HCT116 (cell line): ENCODE measurements at regions not wholly inside any gene's neighbourhood (a gene's known extent, or its start where the extent isn't known, plus 50 kb on each side); places are given as distances from the start of the nearest gene placed in this dataset.

Experiments
- ATAC-seq: fragments of 200-7000 bp; cut with Tn5 transposase; 2 replicates; pipeline ENCODE4 v1.9.1; 2020; ENCODE audit warnings: mild to moderate bottlenecking, moderate library complexity
- BruUV-seq: library from RNA; stranded (reverse); fragments of 400-500 nt; replicated peaks from 2 replicates; lab custom pipeline; 2021; lab: Mats Ljungman, UMichigan
- CTCF ChIA-PET: fragments of 300-600 bp; sonication (Branson Sonifier 250); formaldehyde crosslinking; loops from one replicate; lab custom pipeline; 2021; ENCODE audit warnings: antibody characterized with exemption; lab: Charles Lee
- POLR2A ChIA-PET: fragments of 300-600, 350-600 bp; sonication (Branson Sonifier 250); formaldehyde crosslinking; loops from one replicate; lab custom pipeline; 2021; ENCODE audit warnings: antibody characterized with exemption; lab: Charles Lee
- RAD21 ChIA-PET, 2 experiments: fragments of 300-600 bp; sonication (Branson Sonifier 250); formaldehyde crosslinking; loops; one replicate each; lab custom pipeline; 2023; ENCODE audit warnings: low total read pairs in 2 of 2; ENCODE audit not compliant: uncharacterized antibody in 2 of 2, unreplicated experiment in 2 of 2, low non-redundant PET in 1 of 2; lab: Charles Lee
- DNase-seq: peaks from one replicate; pipeline ENCODE4 v3.0.0-alpha.2; 2010; ENCODE audit warnings: low read depth, low spot score
- H2AFZ ChIP-seq: fragments of 200-600 bp; shearing (Covaris generic), sonication (generic); 2 replicates; pipeline ENCODE4 v1.6.1; 2017; ENCODE audit warnings: low read depth, mixed run types, mixed read lengths, antibody characterized with exemption, low read length; ENCODE audit not compliant: poor library complexity, severe bottlenecking
- H3K27ac ChIP-seq: 2 replicates; pipeline ENCODE4 v1.5.1; 2012; ENCODE audit warnings: low read depth, low read length
- H3K27me3 ChIP-seq: fragments of 200-600 bp; sonication (generic); 2 replicates; pipeline ENCODE4 v1.6.1; 2016; ENCODE audit warnings: mixed run types, low read length, mixed read lengths; ENCODE audit not compliant: insufficient read depth
- H3K36me3 ChIP-seq, 2 experiments: fragments of 200-500 bp in 1 of 2; fragments of 200-600 bp in 1 of 2; sonication (Bioruptor generic) in 1 of 2; sonication (generic) in 1 of 2; 2 replicates each; pipeline versions ENCODE4 v1.5.1 to v1.6.1; 2014 to 2016; ENCODE audit warnings: low read length in 2 of 2, inconsistent platforms in 1 of 2, mixed read lengths in 1 of 2, mixed run types in 1 of 2; ENCODE audit not compliant: insufficient read depth in 2 of 2, control insufficient read depth in 1 of 2
- H3K4me1 ChIP-seq, 2 experiments: fragments of 200-600 bp in 1 of 2; sonication (generic) in 1 of 2; 2 replicates each; pipeline versions ENCODE4 v1.5.1 to v1.6.1; 2012 to 2017; ENCODE audit warnings: low read length in 2 of 2, inconsistent platforms in 1 of 2, mild to moderate bottlenecking in 1 of 2, mixed read lengths in 1 of 2, mixed run types in 1 of 2, moderate library complexity in 1 of 2; ENCODE audit not compliant: insufficient read depth in 2 of 2, control insufficient read depth in 1 of 2
- H3K4me2 ChIP-seq: fragments of 200-600 bp; sonication (generic); 2 replicates; pipeline ENCODE4 v1.6.1; 2017; ENCODE audit warnings: mixed run types, low read length, mixed read lengths
- H3K4me3 ChIP-seq, 2 experiments: fragments of 200-600 bp in 1 of 2; sonication (generic) in 1 of 2; replicated peaks in 1 of 2; 2 replicates each; pipeline ENCODE4 v1.5.1; 2011 to 2016; ENCODE audit warnings: low read length in 2 of 2, control low read depth in 1 of 2, low read depth in 1 of 2, mild to moderate bottlenecking in 1 of 2, mixed read lengths in 1 of 2, mixed run types in 1 of 2
- H3K79me2 ChIP-seq: fragments of 200-600 bp; sonication (generic); 2 replicates; pipeline ENCODE4 v1.6.1; 2017; ENCODE audit warnings: mild to moderate bottlenecking, mixed run types, low read length, moderate library complexity, mixed read lengths; ENCODE audit not compliant: insufficient read depth
- H3K9ac ChIP-seq: fragments of 200-600 bp; sonication (generic); 2 replicates; pipeline ENCODE4 v1.6.1; 2016; ENCODE audit warnings: low read length, mixed read lengths
- H3K9me2 ChIP-seq: fragments of 200-600 bp; sonication (generic), shearing (Covaris generic); 2 replicates; pipeline ENCODE4 v1.6.1; 2017; ENCODE audit warnings: mixed run types, mild to moderate bottlenecking, moderate library complexity; ENCODE audit not compliant: insufficient read depth
- H3K9me3 ChIP-seq, 2 experiments: fragments of 200-500 bp in 1 of 2; fragments of 200-600 bp in 1 of 2; sonication (Bioruptor generic) in 1 of 2; sonication (generic) in 1 of 2; 2 replicates each; pipeline ENCODE4 v1.6.1; 2014 to 2017; ENCODE audit warnings: low read length in 2 of 2, mixed read lengths in 2 of 2, inconsistent platforms in 1 of 2, low read depth in 1 of 2, mild to moderate bottlenecking in 1 of 2, mixed run types in 1 of 2, moderate library complexity in 1 of 2; ENCODE audit not compliant: control insufficient read depth in 1 of 2, insufficient read depth in 1 of 2
- H4K20me1 ChIP-seq: fragments of 200-600 bp; sonication (generic), shearing (Covaris generic); 2 replicates; pipeline ENCODE4 v1.6.1; 2017; ENCODE audit warnings: mixed run types, mild to moderate bottlenecking, moderate library complexity; ENCODE audit not compliant: insufficient read depth
- CBX3 ChIP-seq: IDR thresholded peaks from 2 replicates; pipeline ENCODE4 v1.6.1; 2012; ENCODE audit warnings: low read depth
- EGR1 ChIP-seq: IDR thresholded peaks from 2 replicates; pipeline ENCODE4 v1.6.1; 2012; ENCODE audit warnings: low read depth
- EZH2phosphoT487 ChIP-seq: fragments of 200-600 bp; IDR thresholded peaks from 2 replicates; pipeline ENCODE4 v1.6.1; 2018; ENCODE audit warnings: antibody characterized with exemption, borderline replicate concordance
- JUND ChIP-seq: IDR thresholded peaks from 2 replicates; pipeline ENCODE4 v1.6.1; 2012
- POLR2AphosphoS5 ChIP-seq: IDR thresholded peaks from 2 replicates; pipeline ENCODE4 v1.6.1; 2011; ENCODE audit warnings: mild to moderate bottlenecking, low read depth, low read length, moderate library complexity
- RAD21 ChIP-seq: IDR thresholded peaks from 2 replicates; pipeline ENCODE4 v1.6.1; 2012; ENCODE audit warnings: low read depth, mild to moderate bottlenecking
- YY1 ChIP-seq: IDR thresholded peaks from 2 replicates; pipeline ENCODE4 v1.6.1; 2011; ENCODE audit warnings: low read length, low read depth, moderate library complexity, mild to moderate bottlenecking; ENCODE audit not compliant: insufficient replicate concordance; ENCODE audit errors: extremely low read depth
- ZFX ChIP-seq: fragments of 450-650 bp; IDR thresholded peaks from 2 replicates; pipeline ENCODE4 v1.6.1; 2017
- intact Hi-C: fragments of 100-400 bp; cut with micrococcal nuclease; formaldehyde crosslinking; loops from 2 replicates; pipeline ENCODE4 v1.10.0; 2022
- TF ChIP-seq, protein P1 (sequence below): IDR thresholded peaks from 2 replicates; pipeline ENCODE4 v1.6.1; 2012
- TF ChIP-seq, protein P2 (sequence below): IDR thresholded peaks from 2 replicates; pipeline ENCODE4 v1.6.1; 2012
- TF ChIP-seq, protein P3 (sequence below): IDR thresholded peaks from 2 replicates; pipeline ENCODE4 v1.6.1; 2012; ENCODE audit warnings: low read depth

DNA sequence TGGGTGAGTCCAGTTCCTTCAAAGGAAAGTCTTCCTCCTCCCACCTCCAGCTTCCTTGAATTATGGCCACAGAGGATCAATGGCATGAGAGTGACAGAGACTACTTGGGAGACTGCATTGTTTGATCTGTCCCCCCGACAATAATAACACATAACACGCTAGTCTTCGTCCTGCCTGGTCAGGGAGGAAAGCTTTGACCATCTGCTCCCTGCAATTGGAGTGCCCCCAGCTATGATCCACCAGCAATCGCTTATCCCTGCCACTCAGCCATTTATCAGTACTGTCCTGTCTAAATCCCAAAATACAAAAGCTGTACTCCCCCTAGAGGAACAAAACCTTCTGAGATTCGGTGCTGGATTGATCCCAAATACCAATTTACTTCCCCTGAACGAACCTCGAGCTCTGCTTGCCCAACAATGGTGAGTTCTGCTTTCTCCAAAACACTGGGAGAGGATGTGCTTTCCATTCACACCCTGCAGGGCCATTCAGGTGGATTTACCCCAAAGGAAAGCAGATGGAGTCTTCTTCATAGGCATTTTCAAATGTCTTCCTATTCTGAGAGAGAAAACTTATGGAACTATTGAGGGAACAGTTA is 466.7 kb downstream of the TSHZ3 start:
- Histone ChIP-seq H3K4me1 (no peaks in the 10 kb centered on the region), H3K27me3 (no peaks in the 10 kb centered on the region), H4K20me1 (no peaks in the 10 kb centered on the region), H3K9me3 (peaks cover 7 to 45% of the 10 kb centered on the region in 2 experiments; a peak in 2 of 4 replicates), H3K4me2 (no peak overlapping the region), H3K79me2 (no peaks in the 10 kb centered on the region), H3K27ac (no peak overlapping the region), H2AFZ (no peak overlapping the region), H3K9ac (no peak overlapping the region), H3K4me3 (no peak overlapping the region), H3K36me3 (no peaks in the 10 kb centered on the region), H3K9me2 (no peaks in the 10 kb centered on the region)
- ChIA-PET POLR2A (no interaction called here), RAD21 (no interaction called here), CTCF (no interaction called here)
- no peak for ATAC-seq
- TF ChIP-seq, protein P1, sequence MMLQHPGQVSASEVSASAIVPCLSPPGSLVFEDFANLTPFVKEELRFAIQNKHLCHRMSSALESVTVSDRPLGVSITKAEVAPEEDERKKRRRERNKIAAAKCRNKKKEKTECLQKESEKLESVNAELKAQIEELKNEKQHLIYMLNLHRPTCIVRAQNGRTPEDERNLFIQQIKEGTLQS: no peak
- TF ChIP-seq YY1 (no peak), JUND (no peak), EZH2phosphoT487 (no peak), RAD21 (no peak), POLR2AphosphoS5 (no peak), EGR1 (no peak), ZFX (no peak), CBX3 (no peak)
- TF ChIP-seq, protein P2, sequence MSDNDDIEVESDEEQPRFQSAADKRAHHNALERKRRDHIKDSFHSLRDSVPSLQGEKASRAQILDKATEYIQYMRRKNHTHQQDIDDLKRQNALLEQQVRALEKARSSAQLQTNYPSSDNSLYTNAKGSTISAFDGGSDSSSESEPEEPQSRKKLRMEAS: no peak
- TF ChIP-seq, protein P3, sequence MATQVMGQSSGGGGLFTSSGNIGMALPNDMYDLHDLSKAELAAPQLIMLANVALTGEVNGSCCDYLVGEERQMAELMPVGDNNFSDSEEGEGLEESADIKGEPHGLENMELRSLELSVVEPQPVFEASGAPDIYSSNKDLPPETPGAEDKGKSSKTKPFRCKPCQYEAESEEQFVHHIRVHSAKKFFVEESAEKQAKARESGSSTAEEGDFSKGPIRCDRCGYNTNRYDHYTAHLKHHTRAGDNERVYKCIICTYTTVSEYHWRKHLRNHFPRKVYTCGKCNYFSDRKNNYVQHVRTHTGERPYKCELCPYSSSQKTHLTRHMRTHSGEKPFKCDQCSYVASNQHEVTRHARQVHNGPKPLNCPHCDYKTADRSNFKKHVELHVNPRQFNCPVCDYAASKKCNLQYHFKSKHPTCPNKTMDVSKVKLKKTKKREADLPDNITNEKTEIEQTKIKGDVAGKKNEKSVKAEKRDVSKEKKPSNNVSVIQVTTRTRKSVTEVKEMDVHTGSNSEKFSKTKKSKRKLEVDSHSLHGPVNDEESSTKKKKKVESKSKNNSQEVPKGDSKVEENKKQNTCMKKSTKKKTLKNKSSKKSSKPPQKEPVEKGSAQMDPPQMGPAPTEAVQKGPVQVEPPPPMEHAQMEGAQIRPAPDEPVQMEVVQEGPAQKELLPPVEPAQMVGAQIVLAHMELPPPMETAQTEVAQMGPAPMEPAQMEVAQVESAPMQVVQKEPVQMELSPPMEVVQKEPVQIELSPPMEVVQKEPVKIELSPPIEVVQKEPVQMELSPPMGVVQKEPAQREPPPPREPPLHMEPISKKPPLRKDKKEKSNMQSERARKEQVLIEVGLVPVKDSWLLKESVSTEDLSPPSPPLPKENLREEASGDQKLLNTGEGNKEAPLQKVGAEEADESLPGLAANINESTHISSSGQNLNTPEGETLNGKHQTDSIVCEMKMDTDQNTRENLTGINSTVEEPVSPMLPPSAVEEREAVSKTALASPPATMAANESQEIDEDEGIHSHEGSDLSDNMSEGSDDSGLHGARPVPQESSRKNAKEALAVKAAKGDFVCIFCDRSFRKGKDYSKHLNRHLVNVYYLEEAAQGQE: no peak
- BruUV-seq: no TSS peak
- intact Hi-C loops: no loop called here
- DNase-seq: no peak
